Parathyroid adenoma (tissue), 2 donors: ENCODE measurements at regions not wholly inside any gene's neighbourhood (a gene's known extent, or its start where the extent isn't known, plus 50 kb on each side); places are given as distances from the start of the nearest gene placed in this dataset.

ENCODE experiments used
- H2AFZ ChIP-seq: fragments of 300-600 bp; sonication (generic); one replicate; pipeline ENCODE4 v1.7.0; 2017; ENCODE audit warnings: antibody characterized with exemption, mild to moderate bottlenecking
- H3K27ac ChIP-seq: fragments of 300-600 bp; sonication (generic); one replicate; pipeline ENCODE4 v1.7.0; 2017
- H3K27me3 ChIP-seq: fragments of 300-600 bp; sonication (generic); one replicate; pipeline ENCODE4 v1.7.0; 2017; ENCODE audit warnings: low read length; ENCODE audit not compliant: control insufficient read depth, insufficient read depth
- H3K36me3 ChIP-seq: fragments of 300-600 bp; sonication (generic); one replicate; pipeline ENCODE4 v1.7.0; 2017; ENCODE audit warnings: low read length; ENCODE audit not compliant: control insufficient read depth, insufficient read depth
- H3K4me1 ChIP-seq: fragments of 300-600 bp; sonication (generic); one replicate; pipeline ENCODE4 v1.7.0; 2017; ENCODE audit warnings: control low read depth
- H3K4me2 ChIP-seq: fragments of 300-600 bp; sonication (generic); one replicate; pipeline ENCODE4 v1.7.0; 2017; ENCODE audit warnings: low read length
- H3K4me3 ChIP-seq: fragments of 300-600 bp; sonication (generic); one replicate; pipeline ENCODE4 v1.7.0; 2017; ENCODE audit warnings: low read depth, low read length
- H3K79me2 ChIP-seq: fragments of 300-600 bp; sonication (generic); one replicate; pipeline ENCODE4 v1.7.0; 2017; ENCODE audit warnings: control low read depth
- H3K9ac ChIP-seq: fragments of 300-600 bp; sonication (generic); one replicate; pipeline ENCODE4 v1.7.0; 2017; ENCODE audit warnings: mild to moderate bottlenecking
- H3K9me3 ChIP-seq: fragments of 300-600 bp; sonication (generic); one replicate; pipeline ENCODE4 v1.7.0; 2017; ENCODE audit warnings: low read length; ENCODE audit not compliant: control insufficient read depth
- TF ChIP-seq, protein P1 (sequence below): fragments of 300-600 bp; sonication (generic); IDR thresholded peaks from one replicate; pipeline ENCODE4 v1.7.0; 2017; ENCODE audit warnings: antibody characterized with exemption, mild to moderate bottlenecking
- donor health status: primary hyperparathyroidism.

DNA sequence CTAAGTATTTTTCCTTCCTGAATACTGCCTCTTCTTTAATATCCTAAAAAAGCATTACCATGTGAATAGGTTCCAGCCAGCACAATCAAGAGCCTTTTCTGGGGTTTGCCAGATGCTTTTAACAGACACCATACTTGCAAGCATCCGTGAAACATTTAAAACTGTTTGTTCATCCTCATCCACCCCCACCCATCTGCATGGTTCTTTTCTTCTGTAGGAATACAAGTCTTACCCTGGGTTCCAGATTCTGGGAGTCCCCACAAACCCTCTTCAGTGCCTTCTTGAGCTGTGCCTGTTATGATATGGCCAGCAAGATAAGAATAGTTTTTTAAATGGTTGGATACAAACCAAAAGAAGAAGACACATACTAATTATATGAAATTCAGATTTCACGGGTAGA, 354.9 kb upstream of the PLXNA2 start:
- Histone ChIP-seq H3K9ac (no peak overlapping the region), H3K27me3 (no peaks in the 10 kb centered on the region), H3K27ac (no peak overlapping the region), H3K36me3 (no peaks in the 10 kb centered on the region), H3K79me2 (no peaks in the 10 kb centered on the region), H3K4me2 (no peak overlapping the region), H2AFZ (no peak overlapping the region), H3K9me3 (no peaks in the 10 kb centered on the region), H3K4me3 (no peak overlapping the region), H3K4me1 (no peaks in the 10 kb centered on the region)
- TF ChIP-seq, protein P1, sequence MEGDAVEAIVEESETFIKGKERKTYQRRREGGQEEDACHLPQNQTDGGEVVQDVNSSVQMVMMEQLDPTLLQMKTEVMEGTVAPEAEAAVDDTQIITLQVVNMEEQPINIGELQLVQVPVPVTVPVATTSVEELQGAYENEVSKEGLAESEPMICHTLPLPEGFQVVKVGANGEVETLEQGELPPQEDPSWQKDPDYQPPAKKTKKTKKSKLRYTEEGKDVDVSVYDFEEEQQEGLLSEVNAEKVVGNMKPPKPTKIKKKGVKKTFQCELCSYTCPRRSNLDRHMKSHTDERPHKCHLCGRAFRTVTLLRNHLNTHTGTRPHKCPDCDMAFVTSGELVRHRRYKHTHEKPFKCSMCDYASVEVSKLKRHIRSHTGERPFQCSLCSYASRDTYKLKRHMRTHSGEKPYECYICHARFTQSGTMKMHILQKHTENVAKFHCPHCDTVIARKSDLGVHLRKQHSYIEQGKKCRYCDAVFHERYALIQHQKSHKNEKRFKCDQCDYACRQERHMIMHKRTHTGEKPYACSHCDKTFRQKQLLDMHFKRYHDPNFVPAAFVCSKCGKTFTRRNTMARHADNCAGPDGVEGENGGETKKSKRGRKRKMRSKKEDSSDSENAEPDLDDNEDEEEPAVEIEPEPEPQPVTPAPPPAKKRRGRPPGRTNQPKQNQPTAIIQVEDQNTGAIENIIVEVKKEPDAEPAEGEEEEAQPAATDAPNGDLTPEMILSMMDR, result no peak

DNA sequence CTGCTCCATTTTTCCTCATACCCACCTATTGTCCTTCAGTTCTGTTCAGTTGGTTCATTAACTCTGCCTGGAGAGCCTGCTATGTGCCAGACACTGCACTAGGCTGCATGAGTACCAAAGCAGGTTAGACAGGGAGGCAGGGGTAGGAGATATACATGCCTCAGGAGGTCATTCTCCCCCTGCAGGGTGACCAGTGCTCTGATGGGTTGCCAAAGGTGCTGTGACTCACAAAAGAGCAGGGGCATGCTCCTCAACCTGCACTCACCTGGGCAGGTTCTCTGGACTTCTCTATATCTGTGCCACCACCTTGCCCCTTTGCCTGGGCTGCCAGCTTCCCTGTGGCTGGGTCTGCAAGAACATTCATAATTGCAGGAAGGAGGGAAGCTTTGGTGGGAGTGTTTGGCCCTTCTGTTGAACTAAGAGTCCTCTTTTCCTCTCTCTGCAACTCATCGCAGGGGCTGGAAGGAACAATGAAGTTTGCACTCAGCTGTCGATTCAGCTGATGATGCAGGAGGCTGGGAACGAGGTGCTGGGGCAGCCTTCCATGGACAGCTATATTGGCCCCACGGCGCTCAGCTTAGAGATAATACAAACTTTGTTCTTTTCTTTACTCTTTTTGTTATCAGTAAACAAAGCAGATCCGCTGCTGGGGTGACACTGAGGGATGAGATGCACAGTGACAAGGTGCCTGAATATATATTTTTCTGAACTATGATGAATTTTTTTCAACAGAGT, 356.4 kb upstream of the PLXNA2 start:
- Histone ChIP-seq H3K27me3 (no peaks in the 10 kb centered on the region), H3K27ac (no peak overlapping the region), H3K36me3 (no peaks in the 10 kb centered on the region), H3K4me1 (no peaks in the 10 kb centered on the region), H3K4me2 (no peak overlapping the region), H3K9me3 (no peaks in the 10 kb centered on the region), H3K9ac (no peak overlapping the region), H3K4me3 (no peak overlapping the region), H3K79me2 (no peaks in the 10 kb centered on the region), H2AFZ (no peak overlapping the region)
- TF ChIP-seq, protein P1, result no peak

DNA sequence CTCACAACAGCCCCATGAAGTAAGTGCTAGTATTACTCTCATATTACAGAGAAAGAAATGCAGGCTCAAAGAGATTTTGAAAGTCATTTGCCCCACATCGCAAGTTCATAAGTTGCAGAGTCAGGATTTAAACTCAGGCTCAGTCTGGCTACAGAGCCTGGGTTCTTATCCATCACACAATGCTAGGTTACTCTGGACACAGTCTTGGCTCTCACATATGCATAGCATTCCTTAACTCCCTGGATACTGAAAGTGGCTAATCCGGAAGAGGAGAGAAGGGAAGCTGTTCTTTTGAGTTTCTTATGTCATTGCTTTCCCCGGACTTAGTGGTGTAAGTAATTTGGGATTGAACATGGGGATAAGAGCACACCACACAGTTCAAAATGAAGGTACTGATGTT, 357.4 kb upstream of the PLXNA2 start:
- Histone ChIP-seq H3K9ac (no peak overlapping the region), H3K27me3 (no peaks in the 10 kb centered on the region), H3K4me2 (no peak overlapping the region), H3K4me1 (no peaks in the 10 kb centered on the region), H3K79me2 (no peaks in the 10 kb centered on the region), H3K36me3 (no peaks in the 10 kb centered on the region), H3K4me3 (no peak overlapping the region), H2AFZ (no peak overlapping the region), H3K27ac (no peak overlapping the region), H3K9me3 (no peaks in the 10 kb centered on the region)
- TF ChIP-seq, protein P1, result no peak

DNA sequence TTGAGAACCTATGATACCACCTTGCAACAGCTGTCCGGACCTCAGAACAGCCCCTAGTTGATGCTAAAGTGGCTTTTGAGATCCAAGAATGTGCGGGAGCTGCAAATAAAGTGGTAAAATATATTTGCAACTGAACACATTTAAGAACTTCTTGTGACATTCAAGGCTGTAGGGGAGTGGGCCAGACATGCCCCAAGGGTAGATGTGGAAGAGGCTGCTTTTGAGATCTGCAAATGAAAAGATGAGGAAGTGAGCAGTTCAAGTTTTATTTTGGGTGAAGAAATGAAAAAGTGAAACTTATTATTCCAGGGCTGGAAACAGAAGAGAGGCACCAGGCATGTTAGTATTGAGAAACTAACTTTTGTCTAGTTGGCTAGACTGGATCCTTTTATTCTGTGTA, 359.5 kb upstream of the PLXNA2 start:
- no peak overlapping the region for H2AFZ ChIP-seq
- TF ChIP-seq, protein P1, result no peak
- H3K27ac ChIP-seq, result no peak overlapping the region
- no peaks in the 10 kb centered on the region for H3K4me1 ChIP-seq
- H3K4me2 ChIP-seq, result no peak overlapping the region
- no peaks in the 10 kb centered on the region for H3K27me3 ChIP-seq
- no peaks in the 10 kb centered on the region for H3K79me2 ChIP-seq
- H3K9me3 ChIP-seq, result no peaks in the 10 kb centered on the region
- no peaks in the 10 kb centered on the region for H3K36me3 ChIP-seq
- no peak overlapping the region for H3K4me3 ChIP-seq
- no peak overlapping the region for H3K9ac ChIP-seq

DNA sequence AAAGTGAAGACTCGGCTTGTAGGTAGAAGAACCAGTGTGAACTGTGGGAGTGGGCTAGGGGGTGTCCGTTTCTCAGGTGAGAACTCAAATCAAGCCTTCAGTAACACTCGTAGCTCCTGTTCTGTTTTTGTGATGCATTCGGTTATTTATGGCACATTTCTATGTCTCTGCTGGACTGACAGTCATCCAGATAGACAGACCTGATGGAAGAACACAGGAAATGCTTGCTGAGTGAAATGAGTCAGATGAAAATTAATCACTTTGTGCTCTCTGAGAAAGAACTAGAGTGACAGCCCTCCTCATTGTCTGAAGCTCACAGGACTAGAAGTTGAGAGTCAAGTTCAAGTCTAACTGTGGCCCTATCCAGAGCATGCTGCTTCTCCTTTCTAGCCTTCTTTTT, 360.1 kb upstream of the PLXNA2 start:
- TF ChIP-seq, protein P1, result no peak
- Histone ChIP-seq H3K27me3 (no peaks in the 10 kb centered on the region), H3K4me2 (no peak overlapping the region), H3K4me3 (no peak overlapping the region), H3K36me3 (no peaks in the 10 kb centered on the region), H3K79me2 (no peaks in the 10 kb centered on the region), H3K27ac (no peak overlapping the region), H3K9me3 (no peaks in the 10 kb centered on the region), H2AFZ (no peak overlapping the region), H3K4me1 (no peaks in the 10 kb centered on the region), H3K9ac (no peak overlapping the region)
